8988T (cell line): ENCODE measurements at regions not wholly inside any gene's neighbourhood (a gene's known extent, or its start where the extent isn't known, plus 50 kb on each side); places are given as distances from the start of the nearest gene placed in this dataset.
"Not testable (repeated sequence)": the region's sequence is repeated elsewhere in the genome, so short reads cannot be mapped to it uniquely, and the experiment has no call there.

Experiments used
- DNase-seq: peaks from one replicate; pipeline ENCODE4 v3.0.0; 2011

DNA sequence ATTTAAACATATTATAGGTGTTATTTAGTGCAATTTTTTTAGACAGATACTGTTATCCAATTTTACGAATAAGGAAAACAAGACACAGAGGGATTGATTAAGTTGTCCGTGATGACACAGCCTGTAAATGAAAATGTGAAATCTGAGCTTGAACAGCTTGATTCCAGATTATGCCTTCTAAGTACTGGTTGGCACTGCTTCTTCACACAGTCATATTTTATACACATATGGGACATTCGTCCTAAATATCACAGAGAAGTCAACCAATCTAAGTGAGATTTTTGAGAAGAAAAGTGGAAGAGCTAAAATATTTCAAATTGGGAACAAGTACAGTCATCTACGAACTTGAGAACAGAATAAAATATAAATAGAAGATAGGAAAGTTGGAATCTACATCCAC lies 756.3 kb downstream of the BCKDHB start:
- DNase-seq, result no peak

- DNase-seq, result no peak
Measured at GRCh38 chr6:80860107-80860506, 753.6 kb downstream of the BCKDHB start.

- not testable (repeated sequence) for DNase-seq
Measured at GRCh38 chr6:80847973-80848372, 741.5 kb downstream of the BCKDHB start.

- DNase-seq, result no peak
Measured at GRCh38 chr6:80832337-80832736, 725.9 kb downstream of the BCKDHB start.

DNA sequence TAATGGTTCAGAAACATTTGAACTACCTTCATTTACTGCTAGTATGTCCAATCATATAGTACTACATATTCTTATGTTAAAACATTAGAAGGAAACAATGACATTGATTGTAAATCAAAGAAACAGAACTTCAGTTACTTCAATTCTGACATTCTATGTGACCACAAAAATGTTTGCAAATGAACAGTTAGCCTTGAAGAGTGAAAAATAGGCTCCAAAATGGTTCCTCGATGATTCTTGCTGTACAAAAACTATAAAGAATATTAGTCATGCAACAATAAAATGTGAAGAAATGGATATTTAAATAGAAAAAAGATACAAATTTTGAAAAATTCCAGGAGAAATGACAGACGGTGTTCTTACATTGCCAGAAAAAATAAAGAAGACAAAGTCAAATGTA lies 686.9 kb downstream of the BCKDHB start:
- no peak for DNase-seq

DNA sequence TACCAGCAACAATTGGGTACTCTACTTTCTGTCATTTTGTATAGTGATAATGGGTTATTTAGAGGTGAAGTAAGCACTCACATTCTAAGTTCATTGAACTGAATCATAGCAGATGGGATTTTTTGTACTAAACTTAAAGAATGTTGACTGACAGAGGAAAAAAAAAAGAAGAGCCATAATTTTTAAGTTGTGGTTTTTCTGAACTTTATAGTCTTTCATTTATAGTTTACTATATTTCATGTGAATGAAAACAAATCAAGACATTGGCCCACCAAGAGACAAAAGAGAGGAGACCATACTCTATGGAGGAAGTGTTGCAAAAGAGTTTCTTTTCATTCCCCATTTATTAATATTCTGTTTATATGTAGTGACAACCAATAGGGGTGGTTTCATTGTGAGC lies 685.7 kb downstream of the BCKDHB start:
- no peak for DNase-seq

DNA sequence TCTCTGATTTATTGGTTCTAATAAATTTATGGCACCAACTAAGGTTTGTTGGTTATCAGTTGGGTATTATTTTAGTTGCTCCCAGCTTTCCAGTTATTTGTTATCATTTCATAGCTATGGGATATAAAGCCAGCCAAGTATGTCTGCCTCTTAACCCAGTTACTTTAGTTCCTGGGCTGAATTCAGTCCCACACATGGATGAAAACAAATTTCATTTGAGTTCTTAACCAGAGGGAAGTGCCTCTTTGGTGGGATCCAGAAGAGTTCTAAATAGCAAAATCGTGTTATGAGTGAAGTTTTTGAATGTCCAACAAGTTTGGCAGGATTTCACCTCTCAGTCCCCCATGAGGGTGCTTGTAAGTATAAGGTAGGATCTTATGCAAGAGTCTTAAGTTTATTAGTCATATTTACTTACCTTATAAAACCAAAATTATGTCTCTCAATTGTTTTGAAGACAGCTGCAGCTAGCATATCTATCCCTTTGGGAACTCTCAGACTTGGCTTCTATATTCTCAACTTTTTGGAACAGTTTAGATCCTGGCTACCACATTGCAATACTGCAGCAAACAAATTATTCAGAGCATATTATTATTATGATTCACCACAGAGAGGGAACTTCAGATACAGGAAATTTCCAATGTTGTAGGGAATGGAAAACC lies 683.6 kb downstream of the BCKDHB start:
- DNase-seq, result no peak

DNA sequence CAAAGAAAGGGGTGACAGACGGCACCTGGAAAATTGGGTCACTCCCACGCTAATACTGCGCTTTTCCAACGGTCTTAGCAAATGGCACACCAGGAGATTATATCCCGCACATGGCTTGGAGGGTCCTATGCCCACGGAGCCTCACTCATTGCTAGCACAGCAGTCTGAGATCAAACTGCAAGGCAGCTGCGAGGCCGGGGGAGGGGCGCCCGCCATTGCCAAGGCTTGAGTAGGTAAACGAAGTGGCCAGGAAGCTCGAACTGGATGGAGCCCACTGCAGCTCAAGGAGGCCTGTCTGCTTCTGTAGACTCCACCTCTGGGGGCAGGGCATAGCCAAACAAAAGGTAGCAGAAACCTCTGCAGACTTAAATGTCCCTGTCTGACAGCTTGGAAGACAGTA lies 676.8 kb downstream of the BCKDHB start:
- not testable (repeated sequence) for DNase-seq

DNA sequence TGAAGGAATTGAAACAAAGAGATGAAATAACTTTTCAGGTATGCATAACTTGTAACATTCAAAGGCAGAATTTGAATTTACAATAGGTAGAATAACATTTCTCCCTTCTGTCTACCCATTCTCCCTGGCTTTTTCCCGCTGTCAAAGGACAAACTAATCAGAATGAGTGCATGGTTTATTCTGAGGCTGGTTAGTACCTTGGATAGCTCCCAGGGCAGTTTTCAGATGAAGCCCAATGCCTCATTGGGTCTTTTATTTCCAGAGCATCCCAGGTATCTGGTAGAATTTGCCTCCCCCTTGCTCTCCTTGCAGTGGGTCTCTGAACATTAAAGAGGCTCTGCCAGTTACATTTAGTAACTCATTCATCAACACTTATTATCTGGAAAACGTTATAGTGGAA lies 665.5 kb downstream of the BCKDHB start:
- no peak for DNase-seq

DNA sequence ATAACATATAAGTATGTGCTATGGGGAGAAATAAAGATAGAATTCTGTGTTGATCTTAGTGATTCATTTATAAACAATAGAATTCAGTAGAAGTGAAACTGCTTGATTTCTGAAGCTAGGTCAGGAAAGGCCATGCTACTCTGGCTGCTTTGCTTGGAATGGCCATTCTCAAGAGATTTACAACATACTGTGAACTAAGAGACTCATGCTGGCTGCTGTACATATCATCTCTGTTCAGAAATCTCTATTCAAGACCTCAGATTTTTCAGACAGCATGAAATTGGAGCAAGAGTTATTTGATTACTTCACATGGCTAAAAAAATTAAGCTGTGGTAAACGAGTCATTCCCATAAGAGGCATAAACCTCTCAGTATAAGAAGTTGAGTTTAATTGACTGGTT lies 662.6 kb downstream of the BCKDHB start:
- DNase-seq, result no peak

GRCh38 chr6:80767808-80768207 lies 661.3 kb downstream of the BCKDHB start:
- DNase-seq, result no peak

- DNase-seq, result no peak
Measured at GRCh38 chr6:80744213-80744612, 637.7 kb downstream of the BCKDHB start.

GRCh38 chr6:80742481-80742880 lies 636.0 kb downstream of the BCKDHB start:
- DNase-seq, result no peak

DNA sequence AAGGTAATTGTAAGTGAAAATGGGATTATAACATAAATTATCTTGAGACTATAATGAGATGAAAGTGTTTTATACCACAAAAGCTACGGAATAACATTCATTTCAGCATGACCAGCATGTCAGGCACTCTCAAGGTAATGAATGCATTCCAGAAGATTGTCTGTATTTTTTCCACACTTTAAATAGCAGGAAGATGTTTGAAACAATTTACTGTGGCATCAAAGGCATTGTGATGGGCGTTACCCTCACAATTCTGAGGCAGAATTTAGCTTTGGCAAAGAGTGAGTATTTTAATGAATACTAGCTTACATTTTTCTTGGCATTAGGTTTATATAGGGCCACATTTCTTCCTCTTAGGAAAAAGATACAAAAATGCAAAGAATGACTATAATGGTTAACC lies 627.2 kb downstream of the BCKDHB start:
- no peak for DNase-seq

DNA sequence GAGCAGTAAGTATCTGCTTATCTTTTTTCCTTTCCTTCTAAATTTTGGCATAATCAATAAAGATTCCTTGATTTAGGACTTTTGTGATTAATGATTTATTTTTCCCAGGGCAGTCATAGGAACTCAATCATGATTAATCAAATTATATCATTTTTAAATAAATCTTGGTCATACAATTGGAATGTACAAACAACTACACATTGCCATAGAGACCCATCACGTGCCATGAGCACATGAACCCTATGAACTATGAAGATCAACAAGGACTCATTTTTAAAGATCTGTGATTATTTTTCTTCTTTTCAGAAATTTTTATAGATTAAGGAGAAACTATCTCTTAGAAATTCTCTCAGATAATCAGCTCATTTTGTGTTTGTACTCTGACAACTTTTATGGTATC lies 622.4 kb downstream of the BCKDHB start:
- no peak for DNase-seq

DNA sequence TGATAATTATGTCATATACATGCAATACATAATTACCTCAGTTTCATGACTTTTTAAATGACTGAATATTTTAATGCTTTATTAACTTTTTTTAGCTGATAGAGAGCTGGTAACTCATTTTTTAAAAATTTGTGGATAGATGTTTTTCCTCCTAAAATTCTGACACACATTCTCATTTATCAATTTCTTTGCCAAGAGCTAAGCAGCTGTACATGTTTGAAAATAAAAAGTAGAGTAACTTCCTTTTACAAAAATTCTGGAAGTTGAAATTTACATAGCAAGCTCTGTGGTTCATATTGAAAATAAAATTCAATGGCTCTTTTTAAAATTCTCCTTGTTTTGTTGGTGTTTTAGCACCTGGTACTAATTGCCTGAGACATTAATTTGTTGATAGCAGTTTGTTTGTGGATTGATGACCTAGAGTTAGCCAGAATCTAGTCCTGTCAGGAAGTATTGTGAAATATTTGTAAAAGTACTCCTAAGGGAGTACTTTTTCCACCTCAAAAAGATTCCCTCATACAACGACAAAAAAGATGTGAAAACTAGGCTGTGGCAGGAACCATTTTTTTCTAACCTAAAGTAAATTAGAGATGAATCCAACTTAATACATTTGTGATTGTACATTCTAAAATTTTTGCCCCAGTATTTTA lies 621.8 kb downstream of the BCKDHB start:
- no peak for DNase-seq

DNA sequence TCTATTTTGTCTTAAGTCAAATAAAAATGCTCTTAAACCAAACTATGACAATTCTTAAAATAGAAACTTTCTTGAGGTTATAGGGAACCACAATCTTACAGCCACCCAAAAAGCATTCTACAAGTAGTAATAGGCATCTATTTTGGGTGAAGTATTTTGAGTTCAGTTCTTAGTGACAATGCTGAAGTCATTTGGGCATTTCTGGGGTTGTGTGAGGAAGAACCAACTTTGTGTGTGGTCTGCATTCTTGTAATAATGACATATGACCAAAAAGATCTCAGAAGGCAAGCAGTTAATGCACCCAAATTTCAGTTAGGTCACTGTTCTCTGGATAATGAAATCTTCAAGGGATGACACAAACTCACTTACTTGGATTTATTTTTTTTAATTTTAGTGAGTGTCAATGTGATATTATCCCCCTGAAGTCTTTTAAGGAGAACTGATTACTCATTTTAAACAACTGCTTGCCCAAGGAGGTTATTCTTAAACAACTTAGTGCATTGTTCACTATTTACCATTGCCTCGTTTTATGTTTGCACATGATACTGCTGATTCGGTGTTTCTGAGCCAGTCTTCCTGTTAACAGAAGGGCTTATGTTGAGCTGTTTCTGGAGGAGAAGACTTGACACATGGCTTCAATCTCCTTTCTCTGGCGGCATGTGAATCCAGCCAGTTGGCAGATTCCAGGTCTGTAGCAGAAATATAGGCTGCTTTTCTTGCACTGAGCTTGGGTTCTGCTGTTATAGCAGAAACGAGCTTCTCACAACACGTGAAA lies 618.9 kb downstream of the BCKDHB start:
- DNase-seq, result no peak

DNA sequence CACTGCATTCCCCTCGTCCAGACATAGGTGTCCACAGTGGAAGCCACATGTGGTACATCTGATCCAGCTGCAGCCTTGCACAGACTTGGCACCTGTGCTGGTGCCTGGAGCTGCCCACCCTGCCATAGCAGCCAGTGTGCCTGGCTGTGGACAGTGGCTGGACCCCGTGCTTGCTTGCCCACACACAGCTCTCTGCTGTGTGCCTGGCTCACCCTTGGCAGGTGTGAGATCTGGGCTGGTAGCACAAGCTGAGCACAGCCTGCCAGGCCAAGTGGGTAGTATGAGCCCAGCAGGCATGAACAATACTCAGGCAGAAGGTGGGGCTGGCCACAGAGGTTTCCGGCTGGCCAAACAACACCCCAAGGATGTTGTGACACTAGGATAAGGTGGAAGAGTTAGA lies 614.4 kb downstream of the BCKDHB start:
- DNase-seq, result no peak

DNA sequence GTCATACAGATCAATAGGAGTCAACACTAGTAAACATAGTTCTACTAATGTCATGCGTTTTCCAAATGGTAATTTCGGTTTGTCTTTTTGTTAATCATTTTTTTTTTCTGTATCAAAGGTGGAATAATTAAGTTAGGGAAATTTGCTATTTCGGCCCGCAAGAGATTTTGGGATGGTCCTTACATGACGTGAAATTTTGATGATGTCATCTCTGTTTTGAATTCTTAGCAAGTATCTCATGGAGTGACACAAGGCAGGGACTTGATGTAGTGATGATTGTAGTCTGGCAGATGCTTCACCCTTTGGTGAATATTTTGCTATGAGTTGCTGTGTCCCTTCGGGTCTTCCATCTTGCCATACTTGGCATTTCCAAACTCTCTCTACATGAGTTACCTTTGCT lies 608.0 kb downstream of the BCKDHB start:
- no peak for DNase-seq

DNA sequence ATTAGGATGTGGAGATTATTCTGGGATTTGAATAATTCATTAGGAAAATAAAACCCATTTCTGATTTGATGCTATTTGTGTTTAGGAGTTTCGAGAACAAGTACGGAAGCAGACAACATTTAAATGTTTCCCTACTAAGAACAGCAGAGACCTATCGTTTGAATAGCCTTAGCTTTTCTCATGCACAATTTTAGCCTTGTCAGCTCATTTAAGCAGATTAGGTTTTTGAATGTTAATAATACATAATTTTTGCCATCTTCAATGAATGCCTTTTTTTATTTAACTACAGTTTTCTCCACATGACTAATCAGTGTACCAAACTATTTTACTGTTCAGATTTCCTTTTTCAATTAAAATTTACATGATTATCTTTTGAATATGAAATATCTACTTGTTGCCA lies 592.0 kb downstream of the BCKDHB start:
- DNase-seq, result no peak

- DNase-seq, result no peak
Measured at GRCh38 chr6:80696268-80696667, 589.8 kb downstream of the BCKDHB start.

- no peak for DNase-seq
Measured at GRCh38 chr6:80690551-80691131, 584.2 kb downstream of the BCKDHB start.

GRCh38 chr6:80689716-80690395 lies 583.4 kb downstream of the BCKDHB start:
- no peak for DNase-seq
